GM18951 (cell line): ENCODE measurements at regions not wholly inside any gene's neighbourhood (a gene's known extent, or its start where the extent isn't known, plus 50 kb on each side); places are given as distances from the start of the nearest gene placed in this dataset.

Source experiments
- POLR2A ChIP-seq: IDR thresholded peaks from 4 replicates; pipeline ENCODE4 v1.6.1; 2011; ENCODE audit warnings: mild to moderate bottlenecking; ENCODE audit not compliant: insufficient read length, insufficient read depth; ENCODE audit errors: extremely low read depth
- in situ Hi-C: fragments of 300-500 bp; cut with MboI; formaldehyde crosslinking; loops from one replicate; pipeline ENCODE4 v1.12.0; 2022; ENCODE audit warnings: low sequenced_read_pairs, mixed read lengths, inconsistent platforms; ENCODE audit not compliant: unreplicated experiment

DNA sequence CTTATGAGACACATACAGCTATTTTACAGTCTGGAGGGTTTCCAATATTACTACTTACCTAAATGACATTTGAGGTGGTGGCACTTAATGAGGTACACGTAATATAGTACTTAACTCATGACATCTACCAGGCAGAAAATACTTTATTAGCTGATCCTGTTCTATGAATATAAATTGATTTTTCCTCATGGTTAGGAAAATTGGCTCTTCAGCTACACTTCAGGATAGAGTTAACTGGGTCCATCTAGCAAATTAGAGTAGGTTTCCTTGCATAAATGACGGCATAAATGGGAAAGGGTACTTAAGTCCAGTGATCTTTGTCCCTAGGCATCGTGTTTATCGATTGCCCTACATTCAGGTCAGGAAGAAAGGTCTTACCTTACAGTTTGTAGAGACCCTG lies 988.8 kb upstream of the TMPRSS15 start:
- in situ Hi-C loops: no loop called here
- TF ChIP-seq POLR2A: no peak

GRCh38 chr21:19400223-19400770 lies 996.7 kb upstream of the TMPRSS15 start:
- in situ Hi-C loops: no loop called here
- TF ChIP-seq POLR2A: no peak

DNA sequence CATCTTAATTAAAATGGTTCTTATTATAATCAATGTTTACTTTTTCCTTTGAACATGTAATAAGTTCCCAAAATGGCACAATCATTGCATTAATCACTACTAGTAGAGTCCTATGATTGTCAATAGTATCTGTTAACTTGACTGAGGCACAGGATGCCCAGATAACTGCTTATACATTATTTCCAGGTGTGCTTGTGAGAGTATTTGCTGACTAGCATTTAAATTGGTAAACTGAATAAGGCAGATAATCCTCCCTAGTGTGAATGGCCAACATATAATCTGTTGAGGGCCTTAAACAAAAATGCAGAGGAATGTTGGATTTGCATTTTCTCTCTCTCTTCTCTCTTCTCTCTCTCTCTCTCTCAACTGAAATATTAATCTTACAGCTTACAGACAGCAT lies 999.3 kb upstream of the TMPRSS15 start:
- TF ChIP-seq POLR2A: no peak
- in situ Hi-C loops: no loop called here

DNA sequence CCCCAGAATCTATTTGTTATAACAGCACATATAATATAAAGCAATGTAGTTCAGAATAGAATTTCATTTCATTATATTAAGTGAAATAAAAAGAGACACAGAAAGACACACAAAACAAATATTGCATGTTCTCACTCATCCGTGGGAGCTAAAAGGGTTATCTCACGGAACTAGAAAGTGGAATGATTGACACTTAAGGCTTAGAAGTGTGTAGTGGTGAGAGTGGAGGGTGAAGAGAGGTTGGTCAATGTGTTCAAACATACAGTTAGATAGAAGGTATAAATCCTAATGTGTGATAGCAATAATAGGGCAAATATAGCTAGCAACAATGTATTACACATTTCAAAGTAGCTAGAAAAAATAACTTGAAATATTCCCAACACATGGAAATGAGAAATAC lies 1001.7 kb upstream of the TMPRSS15 start:
- in situ Hi-C loops: no loop called here
- no peak for TF ChIP-seq POLR2A

- in situ Hi-C loops: no loop called here
- TF ChIP-seq POLR2A: no peak
Measured at GRCh38 chr21:19420565-19420964, 1017.0 kb upstream of the TMPRSS15 start.

DNA sequence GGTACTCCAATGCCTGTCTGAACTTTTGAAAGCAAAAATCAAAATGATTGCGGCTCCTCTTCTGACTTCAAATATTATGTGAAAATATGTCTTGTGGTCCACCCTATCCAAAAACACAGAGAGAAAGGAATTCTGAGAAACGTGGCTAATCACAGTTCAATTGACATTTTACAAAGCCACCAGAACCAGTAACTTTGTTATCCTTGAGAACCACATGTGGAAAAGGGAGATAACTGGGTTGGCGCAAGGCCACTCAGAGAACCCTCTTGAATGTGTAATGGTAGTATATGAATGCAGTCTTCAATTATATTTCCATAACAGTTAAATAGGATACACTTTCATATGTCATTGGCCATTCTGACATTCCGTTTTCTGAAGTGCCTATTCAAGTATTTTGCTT lies 1030.0 kb upstream of the TMPRSS15 start:
- TF ChIP-seq POLR2A: no peak
- in situ Hi-C loops: no loop called here

GRCh38 chr21:19440792-19441655 lies 1037.4 kb upstream of the TMPRSS15 start:
- in situ Hi-C loops: no loop called here
- no peak for TF ChIP-seq POLR2A

DNA sequence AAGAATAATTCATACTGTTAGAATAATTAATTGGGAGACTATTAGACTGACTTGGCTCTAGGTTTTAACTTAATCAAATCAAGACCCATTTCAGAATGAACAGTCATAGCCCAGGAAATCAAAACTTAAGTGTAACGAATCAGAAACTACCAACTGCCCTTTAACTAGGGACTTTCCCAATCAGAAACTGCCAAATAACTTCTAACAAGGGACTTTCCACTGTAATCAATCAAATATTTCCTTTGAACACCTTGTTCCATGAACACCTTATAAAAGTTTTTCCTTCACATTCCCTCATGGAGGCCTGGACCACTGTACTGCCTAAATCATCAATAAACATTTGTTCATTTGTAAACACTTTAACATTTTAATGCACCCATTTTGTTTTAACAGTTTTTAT lies 1054.7 kb upstream of the TMPRSS15 start:
- in situ Hi-C loops: no loop called here
- no peak for TF ChIP-seq POLR2A

GRCh38 chr21:19461481-19462205 lies 1058.1 kb upstream of the TMPRSS15 start:
- in situ Hi-C loops: no loop called here
- no peak for TF ChIP-seq POLR2A

GRCh38 chr21:19463966-19464365 lies 1060.4 kb upstream of the TMPRSS15 start:
- in situ Hi-C loops: no loop called here
- TF ChIP-seq POLR2A: no peak

GRCh38 chr21:19468991-19469715 lies 1065.6 kb upstream of the TMPRSS15 start:
- in situ Hi-C loops: no loop called here

GRCh38 chr21:19475525-19475924 lies 1071.9 kb upstream of the TMPRSS15 start:
- no peak for TF ChIP-seq POLR2A
- in situ Hi-C loops: no loop called here

More at GRCh38 chr21:19468991-19469715, 1065.6 kb upstream of the TMPRSS15 start:
- no peak for TF ChIP-seq POLR2A

- in situ Hi-C loops: no loop called here
- no peak for TF ChIP-seq POLR2A
Measured at GRCh38 chr21:19489930-19490329, 1086.3 kb upstream of the TMPRSS15 start.
